ENCODE measurements at regions not wholly inside any gene's neighbourhood (a gene's known extent, or its start where the extent isn't known, plus 50 kb on each side); places are given as distances from the start of the nearest gene placed in this dataset.

GRCh38 chr9:16358751-16359150, 511.7 kb downstream of the BNC2 start:
- no peak for TF ChIP-seq CTCF (IDR thresholded peaks at IDR 0.05)
- TF ChIP-seq POLR2A (IDR thresholded peaks at IDR 0.05), result no peak

Data from right lobe of liver (tissue), 4 donors.